ENCODE measurements at regions not wholly inside any gene's neighbourhood (a gene's known extent, or its start where the extent isn't known, plus 50 kb on each side); places are given as distances from the start of the nearest gene placed in this dataset.
"Not testable (repeated sequence)": the region's sequence is repeated elsewhere in the genome, so short reads cannot be mapped to it uniquely, and the experiment has no call there.

DNA sequence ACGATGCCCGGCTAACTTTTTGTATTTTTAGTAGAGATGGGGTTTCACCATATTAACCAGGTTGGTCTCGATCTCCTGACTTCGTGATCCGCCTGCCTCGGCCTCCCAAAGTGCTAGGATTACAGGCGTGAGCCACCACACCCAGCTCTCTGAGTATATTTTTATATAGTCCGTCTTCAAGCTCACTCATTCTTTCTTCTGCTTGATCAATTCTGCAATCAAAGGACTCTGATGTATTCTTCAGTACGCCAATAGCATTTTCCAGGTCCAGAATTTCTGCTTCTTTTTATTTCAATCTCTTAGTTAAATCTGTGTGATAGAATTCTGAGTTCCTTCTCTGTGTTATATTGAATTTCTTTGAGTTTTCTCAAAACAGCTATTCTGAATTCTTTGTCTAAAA lies 281.9 kb upstream of the PMFBP1 start:
- not testable (repeated sequence) for DNase-seq

DNA sequence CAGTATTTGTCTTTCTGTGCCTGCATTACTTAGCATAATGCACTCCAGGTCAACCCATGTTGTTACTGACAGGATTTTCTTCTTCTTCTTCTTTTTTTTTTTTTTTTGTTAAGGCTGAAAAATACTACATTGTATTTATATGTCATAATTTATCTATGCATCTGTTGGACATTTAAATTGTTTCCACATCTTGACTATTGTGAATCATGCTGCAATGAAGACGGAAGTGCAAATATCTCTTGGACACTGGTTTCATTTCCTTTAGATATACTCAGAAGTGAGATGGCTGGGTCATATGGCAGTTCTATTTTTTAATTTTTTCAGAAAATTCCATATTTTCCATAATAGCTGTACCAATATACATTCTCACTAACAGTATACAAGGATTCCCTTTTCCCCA lies 272.7 kb upstream of the PMFBP1 start:
- DNase-seq: no peak

DNA sequence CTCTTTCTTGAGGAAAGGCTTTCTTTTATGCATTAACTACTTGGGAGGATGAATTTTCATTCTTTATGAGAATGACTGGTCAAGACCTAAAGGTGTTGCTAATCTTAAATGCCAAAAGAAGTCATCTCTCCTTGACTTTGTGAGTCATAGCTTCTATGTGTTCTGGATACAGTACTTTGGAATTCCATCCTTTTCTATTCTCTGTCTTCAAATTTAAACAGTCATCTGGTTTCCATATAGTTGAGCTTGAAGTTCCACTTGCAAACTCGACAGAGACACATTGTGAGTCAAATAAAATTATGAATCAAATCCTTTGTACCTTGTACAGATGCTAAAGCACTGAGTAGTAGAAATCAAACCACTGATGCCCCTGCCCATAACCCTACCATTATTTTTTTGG lies 271.9 kb upstream of the PMFBP1 start:
- DNase-seq: no peak

DNA sequence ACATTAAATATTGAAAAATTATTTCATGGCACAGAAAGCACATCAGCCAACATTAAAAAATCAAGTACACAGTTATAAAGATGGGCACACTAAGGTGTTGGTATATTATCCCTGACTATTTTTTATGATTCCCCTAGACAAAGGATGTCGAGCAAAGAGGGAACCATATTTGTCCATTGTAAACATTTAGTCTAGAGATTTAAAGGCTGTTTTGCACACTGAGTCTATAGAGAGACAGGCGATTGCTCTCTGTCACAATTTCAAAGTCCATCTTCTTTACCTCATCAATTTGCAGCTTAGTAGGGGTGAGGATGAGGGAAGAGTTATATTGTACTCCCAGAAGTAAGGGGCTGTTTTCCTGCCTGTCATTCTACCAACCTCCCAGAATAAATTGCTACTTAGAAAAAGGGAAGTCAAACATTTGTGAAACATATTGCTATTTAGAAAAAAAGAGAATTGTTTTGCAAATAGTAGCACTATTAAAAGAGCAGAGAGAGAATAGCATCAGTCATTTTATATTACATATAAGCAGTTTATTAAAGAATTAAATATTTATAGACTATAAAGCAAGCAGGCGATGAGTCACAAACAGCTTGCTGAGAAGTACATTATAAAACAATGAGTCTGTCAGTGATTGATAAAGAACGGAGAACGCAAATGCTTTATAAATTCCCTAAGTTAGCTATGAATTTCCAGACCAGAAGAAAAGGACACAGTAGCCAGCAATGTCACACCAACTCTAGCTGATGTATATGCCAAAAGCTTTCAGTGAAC lies 270.6 kb upstream of the PMFBP1 start:
- no peak for DNase-seq

DNA sequence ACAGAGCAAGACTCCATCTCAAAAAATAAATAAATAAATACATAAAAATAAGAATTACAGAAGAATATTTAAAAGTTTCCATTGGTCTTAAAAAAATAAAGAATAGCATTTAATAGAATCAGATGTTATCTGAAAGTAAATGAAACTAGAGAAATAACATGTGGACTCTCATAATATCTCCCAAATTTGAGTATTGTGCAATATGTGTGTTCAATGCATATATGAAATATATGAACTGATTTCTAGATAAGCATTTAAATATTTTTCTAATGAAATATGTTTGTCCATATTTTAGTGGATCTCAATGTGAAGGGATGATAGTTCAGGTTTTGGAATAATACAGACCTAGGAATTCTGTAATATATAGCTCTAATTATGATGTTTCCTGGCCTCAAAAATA lies 265.9 kb upstream of the PMFBP1 start:
- no peak for DNase-seq

DNA sequence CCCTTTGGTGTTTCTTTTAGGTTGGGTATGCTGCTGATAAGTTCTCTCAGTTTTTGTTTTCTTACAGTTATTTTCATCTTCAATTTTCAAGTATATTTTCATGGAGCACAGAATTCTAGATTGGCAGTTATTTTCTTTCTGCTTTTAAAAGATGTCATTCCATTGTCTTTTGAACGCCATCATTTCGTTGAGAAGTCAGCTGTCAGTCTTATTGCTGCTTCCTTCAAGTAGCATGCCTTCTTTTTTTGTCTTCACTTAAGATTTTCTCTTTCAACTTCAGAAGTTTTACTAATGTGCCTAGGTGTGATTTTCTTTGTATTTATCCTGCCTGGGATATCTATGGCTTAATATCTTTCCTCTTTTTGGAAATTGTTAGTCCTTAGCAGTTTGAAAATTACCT lies 262.2 kb upstream of the PMFBP1 start:
- DNase-seq: no peak

DNA sequence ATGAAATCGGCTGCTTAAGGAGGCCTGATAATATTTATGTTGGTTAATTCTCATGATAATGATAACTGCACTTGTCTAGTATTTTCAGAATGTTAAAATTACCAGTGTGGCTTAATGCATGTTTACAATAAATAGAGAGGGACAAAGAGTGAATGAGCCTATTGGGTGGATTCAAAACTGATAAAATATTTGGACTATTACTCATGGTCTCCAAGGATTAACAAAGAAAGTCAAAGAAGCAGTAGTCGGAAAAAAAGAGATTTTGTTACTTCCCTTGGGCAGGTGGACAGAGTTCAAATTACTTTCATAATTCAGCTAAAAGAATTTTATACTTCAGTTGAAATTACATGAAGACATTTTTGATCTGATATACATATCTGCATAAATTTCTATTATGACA lies 258.2 kb upstream of the PMFBP1 start:
- DNase-seq: no peak

DNA sequence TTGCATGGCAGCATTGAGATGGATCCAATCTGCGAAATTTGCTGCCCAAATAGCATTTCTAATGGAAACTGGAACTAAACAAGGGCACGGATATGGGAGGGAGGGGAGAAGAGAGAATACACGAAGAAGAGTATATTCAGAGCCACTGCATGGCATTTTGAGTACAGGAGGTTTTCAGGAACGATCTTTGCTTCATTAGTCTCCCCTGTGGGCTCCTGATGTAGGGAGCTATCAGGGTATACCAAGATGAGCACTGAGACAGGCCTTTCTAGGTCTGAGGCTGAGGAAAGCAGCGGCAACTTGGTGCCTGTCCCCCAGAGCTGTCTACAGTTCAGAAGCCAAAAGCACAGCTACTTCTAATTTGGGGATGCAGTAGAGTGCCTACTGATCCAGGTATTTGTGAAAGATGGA lies 257.7 kb upstream of the PMFBP1 start:
- no peak for DNase-seq

DNA sequence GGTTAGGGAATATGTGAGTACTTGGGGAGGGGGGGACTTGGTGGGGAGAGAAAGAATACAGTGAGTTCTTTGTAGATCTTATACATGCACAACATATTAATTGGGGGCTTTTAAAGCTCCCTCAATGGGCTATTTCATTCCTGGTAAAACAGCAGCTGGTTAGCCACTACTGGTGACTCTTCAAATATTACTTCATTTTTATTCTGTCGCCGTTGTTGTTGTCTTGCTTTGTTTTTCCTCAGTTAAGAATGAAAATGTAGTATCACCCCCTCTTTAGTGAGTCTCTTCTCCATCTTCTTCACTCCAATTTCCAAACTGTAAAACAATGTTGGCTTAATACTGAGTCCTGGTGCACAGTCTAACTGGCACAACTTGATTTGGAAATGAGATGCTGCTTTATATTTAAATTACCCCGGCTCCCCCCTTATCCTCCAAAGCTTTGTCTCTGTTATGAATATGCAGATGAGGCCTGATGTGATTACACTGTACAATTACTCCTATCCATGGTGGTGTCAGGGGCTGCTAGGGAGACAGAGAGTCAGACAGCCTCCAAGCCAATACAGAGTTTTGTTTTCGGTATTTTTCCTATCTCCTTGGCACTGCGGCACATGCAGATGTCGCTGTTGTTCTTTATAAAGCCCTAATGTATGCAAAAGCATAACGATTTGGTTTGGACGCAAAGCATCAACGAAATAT lies 256.9 kb upstream of the PMFBP1 start:
- DNase-seq: no peak

DNA sequence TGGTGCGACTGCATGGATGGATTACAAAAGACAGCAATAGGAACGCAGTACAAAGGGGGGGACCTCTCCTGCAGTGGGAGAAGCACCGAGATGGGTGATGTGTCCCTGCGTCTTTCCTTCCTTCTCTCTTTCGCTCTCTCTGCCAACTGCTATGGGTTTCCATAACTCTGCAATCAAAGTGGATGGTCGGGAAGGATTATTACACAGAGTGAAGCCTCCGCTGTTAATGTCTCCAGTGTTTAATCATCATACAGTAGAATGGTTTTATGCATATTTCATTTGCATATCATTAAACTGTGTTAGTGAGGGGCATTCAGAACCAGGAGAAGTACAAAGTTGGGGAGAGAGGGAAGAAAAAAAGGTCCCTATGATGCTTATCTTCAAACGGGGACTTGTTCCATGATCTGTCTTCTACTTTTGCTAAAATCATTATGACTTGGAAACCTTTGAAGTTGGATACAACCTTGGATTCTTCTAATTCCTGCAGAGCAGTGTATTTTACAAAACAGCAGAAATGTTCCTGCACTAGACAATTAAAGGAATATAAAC lies 255.9 kb upstream of the PMFBP1 start:
- DNase-seq: no peak

DNA sequence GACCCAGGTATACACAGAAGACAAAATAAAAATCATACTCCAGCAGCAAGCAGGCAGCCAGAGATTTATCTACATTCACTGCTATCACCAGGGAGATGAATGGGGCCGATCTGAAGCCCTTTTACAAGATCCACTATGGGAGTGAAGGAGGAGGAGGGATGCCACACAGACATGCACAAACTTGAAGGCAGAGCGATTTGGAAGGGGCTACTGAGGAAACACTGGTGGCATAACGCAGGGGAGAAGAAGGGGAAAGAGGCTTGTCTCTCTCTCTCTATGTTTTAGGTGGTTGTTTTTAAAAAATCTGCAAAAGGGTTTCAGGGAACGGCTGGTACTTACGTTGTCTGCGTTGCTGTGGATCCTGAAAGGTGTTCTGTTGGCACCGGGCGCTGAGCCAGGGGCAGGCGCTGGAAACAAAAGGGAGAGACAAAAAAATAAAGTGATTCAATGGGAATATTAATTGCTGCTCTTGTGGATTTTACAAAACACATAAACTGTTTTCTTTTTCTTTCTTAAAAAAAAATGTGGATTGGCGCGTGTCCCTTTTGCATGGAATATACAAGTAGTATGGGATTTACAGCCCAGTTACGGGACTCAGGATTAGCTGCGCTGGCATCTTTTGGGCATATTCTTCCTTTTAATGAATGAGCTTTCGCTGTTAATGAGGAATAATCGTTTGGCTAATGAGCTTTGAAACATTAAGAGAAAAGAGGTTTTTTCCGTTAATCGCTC lies 255.3 kb upstream of the PMFBP1 start:
- no peak for DNase-seq

DNA sequence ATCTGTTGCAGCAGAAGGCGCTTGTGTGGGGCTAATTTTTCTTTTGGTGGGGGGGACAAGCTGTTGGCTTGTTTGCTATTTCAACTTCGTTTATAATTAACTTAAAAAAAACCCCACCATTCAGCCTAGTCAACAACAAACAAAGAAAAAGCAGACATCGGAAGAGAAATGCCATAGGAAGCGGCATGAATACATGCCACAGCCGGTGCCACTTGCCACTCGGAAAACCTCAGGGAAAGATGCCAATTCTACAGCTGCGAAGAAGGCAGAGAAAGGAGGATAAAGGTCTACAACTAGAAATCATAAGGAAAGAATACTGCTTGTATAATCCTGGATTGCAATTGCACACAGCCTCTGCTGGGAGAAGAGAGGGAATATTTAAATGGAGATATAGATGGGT lies 254.4 kb upstream of the PMFBP1 start:
- DNase-seq: no peak

DNA sequence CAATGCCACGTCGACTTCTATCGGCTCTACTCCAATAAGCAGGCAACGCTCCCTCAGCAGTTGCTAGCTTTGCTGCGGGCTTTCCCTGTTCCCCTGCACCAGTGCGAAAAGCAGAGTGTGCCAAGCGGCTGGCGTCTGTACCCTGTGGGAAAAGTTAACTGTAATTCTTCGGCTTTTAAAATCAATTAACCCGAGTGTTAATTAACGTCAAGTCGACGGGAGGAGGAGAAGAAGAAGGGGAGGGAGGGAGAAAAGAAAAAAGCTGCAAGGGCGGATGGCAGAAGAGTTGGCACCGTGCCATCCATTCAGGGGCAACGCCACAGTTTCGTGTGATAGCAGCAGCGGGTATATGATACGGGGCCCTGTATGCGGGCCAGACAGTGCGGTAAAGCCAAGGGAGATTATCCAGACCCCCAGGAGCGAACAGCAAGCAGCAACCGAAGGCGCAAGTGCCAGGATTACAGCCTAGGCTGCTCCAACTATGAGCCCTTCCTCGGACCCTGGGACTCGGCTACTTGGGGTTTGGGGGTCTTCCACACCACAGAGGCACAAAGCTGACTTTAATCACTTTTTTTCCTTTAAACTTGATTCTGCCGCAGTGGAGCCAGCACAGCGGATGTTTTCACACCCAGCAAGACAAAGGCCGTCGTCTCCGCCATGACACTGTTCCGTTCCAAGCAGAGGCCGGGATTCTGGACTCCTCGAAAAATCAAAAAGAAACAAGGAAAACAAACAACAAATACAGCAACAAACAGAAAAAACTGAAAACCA lies 253.8 kb upstream of the PMFBP1 start:
- no peak for DNase-seq

DNA sequence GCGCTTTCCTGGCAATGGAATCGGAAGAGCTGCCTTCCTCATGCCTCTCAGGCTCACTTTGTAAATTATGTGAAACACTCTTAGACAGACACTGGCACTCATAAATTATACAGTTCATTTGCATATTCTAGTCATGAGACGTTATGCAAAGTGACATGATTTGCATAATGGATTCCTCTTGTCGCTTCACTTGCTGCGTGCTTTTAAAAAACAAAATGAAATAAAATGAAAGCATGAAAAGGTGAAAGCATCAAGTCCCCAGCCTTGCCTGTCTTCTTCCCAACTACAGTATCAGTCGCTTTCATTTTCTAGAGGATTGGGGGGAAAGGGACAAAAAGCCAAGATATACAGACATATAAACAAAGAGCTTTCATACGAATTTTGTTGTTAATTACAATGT lies 252.8 kb upstream of the PMFBP1 start:
- DNase-seq: no peak

DNA sequence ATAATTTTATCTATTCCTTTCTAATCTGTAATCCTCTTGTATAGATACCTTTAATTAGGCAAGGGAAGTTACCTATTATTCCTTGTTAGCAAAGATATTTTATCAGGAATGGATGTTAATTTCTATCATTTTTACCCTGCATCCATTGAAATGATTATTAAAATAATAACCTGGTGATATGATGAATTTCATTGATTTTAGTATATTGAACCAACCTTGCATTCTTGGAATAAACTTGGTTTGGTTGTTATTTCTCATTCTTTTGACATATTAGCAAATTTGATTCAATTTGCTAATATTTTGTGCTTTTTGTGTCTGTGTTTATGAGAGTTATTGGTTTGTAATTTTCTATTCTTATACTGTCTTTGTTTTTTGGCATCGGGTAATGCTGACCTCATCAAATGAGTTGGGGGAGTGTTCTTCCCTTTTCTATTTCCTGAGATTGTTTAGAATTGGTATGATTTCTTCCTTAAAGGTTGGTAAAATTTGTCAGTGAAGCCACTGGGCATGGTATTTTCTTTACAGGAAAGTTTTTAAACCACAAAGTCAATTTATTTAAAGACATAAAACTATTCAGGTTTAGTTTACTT lies 250.4 kb upstream of the PMFBP1 start:
- DNase-seq: no peak

DNA sequence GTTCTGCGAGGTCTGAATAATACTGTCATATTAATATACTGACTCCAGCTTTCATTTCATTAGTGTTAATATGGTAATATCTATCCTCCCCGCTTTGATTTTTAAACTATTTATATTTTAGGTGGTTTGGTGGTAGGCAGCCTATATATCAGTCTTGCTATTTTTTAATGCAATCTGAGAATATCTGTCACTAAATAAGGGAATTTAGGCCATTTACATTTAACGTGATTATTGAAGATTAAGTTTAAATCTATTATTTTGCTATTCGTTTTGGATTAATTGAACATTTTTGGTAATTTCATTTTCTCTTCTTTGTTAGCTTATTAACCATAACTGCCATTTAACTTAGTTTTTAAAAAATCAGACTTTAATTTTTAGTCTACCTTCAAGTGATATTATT lies 247.7 kb upstream of the PMFBP1 start:
- no peak for DNase-seq

DNA sequence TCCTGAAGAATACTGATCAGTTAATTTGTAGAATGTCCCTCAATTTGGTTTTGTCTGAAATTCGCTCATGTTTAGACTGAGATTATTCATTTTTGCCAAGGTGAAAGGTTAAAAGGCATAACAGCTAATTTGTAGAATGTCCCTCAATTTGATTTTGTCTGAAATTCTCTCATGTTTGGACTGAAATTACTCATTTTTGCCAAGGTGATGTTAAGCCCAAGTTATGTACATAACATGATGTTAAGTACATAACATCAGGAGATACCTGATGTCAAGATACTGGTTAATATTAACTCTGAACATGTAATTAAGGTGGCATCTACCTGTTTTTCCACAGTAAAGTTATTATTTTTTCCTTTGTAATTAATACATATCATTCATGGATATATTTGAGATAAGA lies 243.4 kb upstream of the PMFBP1 start:
- DNase-seq: no peak

DNA sequence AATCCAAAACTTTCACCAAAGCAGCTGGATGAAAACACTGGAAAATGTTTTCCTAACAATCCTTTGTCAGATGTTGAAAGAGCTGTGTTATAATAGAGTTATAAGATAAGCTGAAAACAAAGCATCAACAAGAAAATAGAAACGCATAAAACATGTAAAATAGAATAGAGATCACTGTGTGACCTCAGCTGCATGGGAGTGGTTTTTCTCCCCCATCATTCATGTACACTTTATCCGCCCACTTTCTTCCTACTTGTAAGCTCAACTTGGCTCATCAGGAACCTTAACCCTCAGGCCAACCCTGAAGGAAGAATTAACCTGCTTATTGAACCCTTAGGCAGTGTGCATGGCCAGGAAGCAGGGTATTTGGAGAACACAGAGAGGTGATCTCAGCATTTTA lies 238.5 kb upstream of the PMFBP1 start:
- no peak for DNase-seq

DNA sequence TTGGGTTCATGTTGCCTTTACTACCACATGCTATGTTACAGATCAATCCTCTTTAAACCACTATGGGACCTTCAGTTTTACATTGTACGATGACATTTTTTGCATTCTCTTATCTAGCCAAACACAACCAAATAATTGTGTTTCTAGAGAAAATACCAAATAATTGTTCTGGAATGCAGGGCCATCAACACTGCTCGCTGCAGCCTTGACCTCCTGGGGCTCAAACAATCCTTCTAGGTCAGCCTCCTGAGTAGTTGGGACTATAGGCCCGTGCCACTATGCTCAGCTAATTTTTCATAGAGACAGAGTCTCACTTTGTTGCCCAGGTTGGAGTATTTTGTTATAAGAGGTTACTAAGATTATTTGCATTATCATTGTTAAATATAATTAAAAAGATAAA lies 237.5 kb upstream of the PMFBP1 start:
- DNase-seq: no peak

DNA sequence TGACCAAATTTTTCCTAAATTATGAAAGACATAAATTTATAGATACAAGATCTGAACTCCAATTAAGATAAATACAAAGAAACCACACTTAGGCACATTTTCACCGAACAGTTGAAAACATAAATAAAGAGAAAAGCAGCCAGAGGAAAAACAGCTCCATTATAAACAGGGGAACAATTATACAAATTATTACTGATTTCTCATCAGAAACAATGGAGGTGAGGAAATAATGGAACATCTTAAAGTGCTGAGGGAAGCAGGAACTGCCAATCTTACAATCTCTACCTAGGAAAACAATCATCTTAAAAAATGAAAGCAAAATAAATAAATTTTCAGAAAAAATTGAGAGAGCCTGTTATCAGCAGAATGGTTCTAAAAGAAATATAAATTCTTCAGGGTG lies 234.4 kb upstream of the PMFBP1 start:
- DNase-seq: no peak

DNA sequence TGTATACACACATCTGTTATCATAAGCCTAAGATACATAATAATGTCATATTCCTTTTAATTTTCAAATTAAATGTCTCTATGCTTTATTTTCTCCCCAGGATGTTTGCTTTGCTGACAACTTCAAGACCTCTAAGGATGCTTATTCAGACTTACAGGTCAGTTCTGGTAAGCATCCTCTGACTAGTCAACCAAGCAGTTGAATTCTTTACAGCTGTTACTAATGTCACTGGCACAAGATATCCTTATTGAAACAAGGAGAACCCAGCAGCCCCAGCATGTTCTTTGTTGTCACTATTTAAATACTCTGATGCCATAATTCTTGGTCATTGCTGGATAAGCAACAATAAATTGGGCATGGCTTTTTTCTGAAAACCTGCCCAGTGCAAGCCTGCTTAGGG lies 232.3 kb upstream of the PMFBP1 start:
- no peak for DNase-seq

DNA sequence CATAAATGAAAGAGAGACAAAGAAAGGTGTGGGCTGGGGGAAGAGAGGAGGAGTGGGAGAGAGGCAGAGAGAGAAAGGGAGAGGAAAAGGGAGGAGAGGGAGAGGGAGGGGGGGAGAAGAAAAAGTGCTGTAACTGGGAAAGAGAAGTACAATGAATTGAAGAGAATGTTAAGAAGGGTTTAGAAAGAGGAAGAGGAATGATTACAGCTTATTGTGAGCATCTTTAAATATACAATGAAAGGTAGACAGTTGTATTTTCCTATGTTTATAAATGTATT lies 229.1 kb upstream of the PMFBP1 start:
- no peak for DNase-seq
